GM21786 (cell line): ENCODE measurements at regions not wholly inside any gene's neighbourhood (a gene's known extent, or its start where the extent isn't known, plus 50 kb on each side); places are given as distances from the start of the nearest gene placed in this dataset.

Experiments
- ATAC-seq: cut with Tn5 transposase; IDR thresholded peaks from one replicate; pipeline ENCODE4 v1.9.1; 2021; ENCODE audit not compliant: unreplicated experiment

- no peak for ATAC-seq
Observed at GRCh38 chr18:51516478-51517038, 319.1 kb upstream of the MEX3C start.

GRCh38 chr18:51519571-51519970 lies 322.1 kb upstream of the MEX3C start:
- no peak for ATAC-seq

GRCh38 chr18:51520676-51521180 lies 323.2 kb upstream of the MEX3C start:
- ATAC-seq = no peak

- no peak for ATAC-seq
Observed at GRCh38 chr18:51522338-51522737, 324.9 kb upstream of the MEX3C start.

- no peak for ATAC-seq
Observed at GRCh38 chr18:51522821-51523220, 325.3 kb upstream of the MEX3C start.

GRCh38 chr18:51523671-51524070 lies 326.2 kb upstream of the MEX3C start:
- ATAC-seq = no peak

GRCh38 chr18:51525453-51526225 lies 328.2 kb upstream of the MEX3C start:
- no peak for ATAC-seq

- no peak for ATAC-seq
Observed at GRCh38 chr18:51527826-51528225, 330.3 kb upstream of the MEX3C start.

- ATAC-seq = no peak
Observed at GRCh38 chr18:51531501-51531900, 334.0 kb upstream of the MEX3C start.

- ATAC-seq = peak; percentile 80
Observed at GRCh38 chr18:51537487-51537886, 340.0 kb upstream of the MEX3C start.

- ATAC-seq = no peak
Observed at GRCh38 chr18:51540562-51540961, 343.1 kb upstream of the MEX3C start.

- no peak for ATAC-seq
Observed at GRCh38 chr18:51541230-51541629, 343.7 kb upstream of the MEX3C start.

GRCh38 chr18:51543658-51544155 lies 346.2 kb upstream of the MEX3C start:
- ATAC-seq = no peak

- no peak for ATAC-seq
Observed at GRCh38 chr18:51545446-51545845, 348.0 kb upstream of the MEX3C start.

- no peak for ATAC-seq
Observed at GRCh38 chr18:51559198-51559901, 361.9 kb upstream of the MEX3C start.

GRCh38 chr18:51559902-51560287 lies 362.4 kb upstream of the MEX3C start:
- ATAC-seq = no peak

GRCh38 chr18:51561821-51562220 lies 364.3 kb upstream of the MEX3C start:
- no peak for ATAC-seq

GRCh38 chr18:51562866-51563265 lies 365.4 kb upstream of the MEX3C start:
- no peak for ATAC-seq

- ATAC-seq = no peak
Observed at GRCh38 chr18:51563396-51563795, 365.9 kb upstream of the MEX3C start.

GRCh38 chr18:51568151-51568550 lies 370.7 kb upstream of the MEX3C start:
- no peak for ATAC-seq

- no peak for ATAC-seq
Observed at GRCh38 chr18:51569153-51569552, 371.7 kb upstream of the MEX3C start.

GRCh38 chr18:51569561-51569960 lies 372.1 kb upstream of the MEX3C start:
- ATAC-seq = no peak
